SHP77 treated with DMSO at 0.1 percent for 48 hours (cell line): ENCODE measurements at regions not wholly inside any gene's neighbourhood (a gene's known extent, or its start where the extent isn't known, plus 50 kb on each side); places are given as distances from the start of the nearest gene placed in this dataset.
A peak's percentile ranks its signal among the peaks of the same experiment; 100 is the strongest.

Experiments
- DNase-seq: peaks from one replicate; lab custom pipeline; 2025; lab: John Stamatoyannopoulos, UW

GRCh38 chr17:81345228-81346089 lies 49.8 kb upstream of the BAHCC1 start:
- DNase-seq, result peak; percentile 55
